ENCODE measurements at regions not wholly inside any gene's neighbourhood (a gene's known extent, or its start where the extent isn't known, plus 50 kb on each side); places are given as distances from the start of the nearest gene placed in this dataset.

DNA sequence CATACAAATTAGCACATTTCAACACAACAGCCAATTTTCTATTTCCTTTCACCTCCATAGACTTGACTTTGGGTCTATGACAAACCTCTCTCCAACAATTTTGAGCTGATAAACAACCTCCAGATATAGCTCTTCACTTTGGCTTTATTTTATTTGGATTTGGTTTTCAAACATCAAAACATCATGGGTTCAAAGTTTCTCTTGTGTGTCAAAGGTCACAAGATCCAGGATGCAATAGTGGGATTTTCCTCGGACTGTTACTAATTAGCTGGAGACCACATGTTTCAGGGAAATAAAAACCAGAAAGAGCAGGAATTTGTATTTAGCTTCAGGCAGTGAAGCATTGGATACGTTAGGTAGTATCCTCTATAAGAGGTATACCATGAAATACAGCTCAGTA, 351.0 kb upstream of the SOX9 start:
- TF ChIP-seq POLR2A (IDR thresholded peaks at IDR 0.05), result no peak
- TF ChIP-seq, protein P1, sequence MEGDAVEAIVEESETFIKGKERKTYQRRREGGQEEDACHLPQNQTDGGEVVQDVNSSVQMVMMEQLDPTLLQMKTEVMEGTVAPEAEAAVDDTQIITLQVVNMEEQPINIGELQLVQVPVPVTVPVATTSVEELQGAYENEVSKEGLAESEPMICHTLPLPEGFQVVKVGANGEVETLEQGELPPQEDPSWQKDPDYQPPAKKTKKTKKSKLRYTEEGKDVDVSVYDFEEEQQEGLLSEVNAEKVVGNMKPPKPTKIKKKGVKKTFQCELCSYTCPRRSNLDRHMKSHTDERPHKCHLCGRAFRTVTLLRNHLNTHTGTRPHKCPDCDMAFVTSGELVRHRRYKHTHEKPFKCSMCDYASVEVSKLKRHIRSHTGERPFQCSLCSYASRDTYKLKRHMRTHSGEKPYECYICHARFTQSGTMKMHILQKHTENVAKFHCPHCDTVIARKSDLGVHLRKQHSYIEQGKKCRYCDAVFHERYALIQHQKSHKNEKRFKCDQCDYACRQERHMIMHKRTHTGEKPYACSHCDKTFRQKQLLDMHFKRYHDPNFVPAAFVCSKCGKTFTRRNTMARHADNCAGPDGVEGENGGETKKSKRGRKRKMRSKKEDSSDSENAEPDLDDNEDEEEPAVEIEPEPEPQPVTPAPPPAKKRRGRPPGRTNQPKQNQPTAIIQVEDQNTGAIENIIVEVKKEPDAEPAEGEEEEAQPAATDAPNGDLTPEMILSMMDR (IDR thresholded peaks at IDR 0.05), result no peak

Measured in uterus (tissue), 2 donors.